Adipose tissue (tissue), 3 donors: ENCODE measurements at regions not wholly inside any gene's neighbourhood (a gene's known extent, or its start where the extent isn't known, plus 50 kb on each side); places are given as distances from the start of the nearest gene placed in this dataset.

Experiments used
- H3K27ac ChIP-seq: one replicate; pipeline ENCODE4 v1.5.1; 2013; ENCODE audit warnings: low read depth, low read length
- WGBS, 3 donors: extraction: QIAGEN DNeasy Blood & Tissue Kit; methylation state at CpG; one replicate each; pipeline ENCODE4 v1.1.7; 2013; 5-methylcytosine and 5-hydroxymethylcytosine counted together
- donor health status: healthy with polysubstance abuse.
- donor health status: Bipolar disorder and iron deficiency.
- donor health status: healthy.

GRCh38 chr13:24064371-24064770, 96.1 kb upstream of the SPATA13 start:
- WGBS, 3 donors, result 89 to 95% (median 90%) methylated on average over 3 of the region's 3 CpGs
- no peak overlapping the region for H3K27ac ChIP-seq

DNA sequence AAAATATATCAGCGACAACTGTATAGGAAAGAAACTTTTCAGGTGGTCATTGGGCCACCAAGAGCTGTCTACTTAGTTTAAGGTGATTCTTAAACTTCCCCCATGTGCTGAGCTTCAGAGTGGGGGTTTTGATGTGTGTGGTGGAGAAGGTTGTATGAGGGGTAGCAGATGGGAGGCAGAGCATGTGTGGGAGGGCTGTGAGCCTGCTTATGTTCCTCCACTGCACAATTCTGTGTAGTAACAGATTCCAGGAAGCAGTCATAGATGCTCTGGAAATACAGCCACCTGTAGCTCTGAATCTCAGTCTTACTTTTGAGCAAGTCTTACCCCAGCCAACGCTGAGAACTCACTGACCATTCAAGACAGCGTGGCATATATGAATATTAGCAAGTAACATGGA, 95.3 kb upstream of the SPATA13 start:
- 64 to 67% (median 64%) methylated on average over 3 of the region's 3 CpGs for WGBS, 3 donors
- H3K27ac ChIP-seq, result no peak overlapping the region

DNA sequence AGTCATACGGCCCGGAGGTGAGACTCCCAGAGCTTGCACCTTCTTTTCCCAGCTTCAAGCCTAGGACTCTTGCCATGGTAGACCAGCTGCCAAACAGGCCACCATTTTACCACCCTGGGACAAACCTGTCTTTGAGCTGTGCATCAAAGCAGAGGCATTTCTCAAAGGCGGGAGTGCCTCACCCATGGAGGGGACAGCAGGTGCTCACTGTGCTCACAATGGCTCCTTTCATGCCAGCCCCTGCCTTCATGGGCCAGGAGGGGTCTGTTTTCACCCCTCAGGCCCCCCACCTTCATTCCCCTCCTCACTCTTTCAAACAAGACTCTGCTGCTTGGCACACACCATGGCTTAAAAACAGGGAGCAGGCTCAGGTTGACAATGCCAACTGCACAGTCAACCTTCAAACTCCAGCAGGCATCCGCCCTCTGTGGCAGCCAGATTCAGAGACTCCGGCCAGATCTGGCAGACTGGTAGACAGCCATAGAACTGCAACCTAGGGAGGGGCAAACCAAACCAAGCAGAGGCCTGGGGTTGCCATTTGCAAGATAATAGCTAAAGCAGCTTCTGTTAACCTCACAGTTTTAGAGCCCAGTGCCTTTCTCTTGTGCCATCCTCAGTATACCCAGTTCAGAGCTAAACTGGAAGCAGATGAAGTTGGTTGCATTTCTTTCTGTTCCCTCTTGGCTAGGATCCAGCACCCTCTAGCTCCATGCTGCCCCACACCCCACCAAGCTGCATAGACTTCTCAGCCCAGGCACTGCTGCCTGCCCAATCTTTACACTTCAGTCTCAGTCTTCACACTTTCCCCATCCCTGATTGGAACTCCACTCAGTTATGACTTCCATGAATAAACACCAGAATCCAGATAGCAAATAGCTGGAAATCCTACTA, 93.9 kb upstream of the SPATA13 start:
- WGBS, 3 donors, result 82 to 96% (median 95%) methylated on average over 5 of the region's 5 CpGs
- H3K27ac ChIP-seq, result no peak overlapping the region

- no peak overlapping the region for H3K27ac ChIP-seq
- WGBS, 3 donors, result 93 to 95% (median 95%) methylated on average over 2 of the region's 2 CpGs
Measured at GRCh38 chr13:24068472-24068871, 92.0 kb upstream of the SPATA13 start.

GRCh38 chr13:24071016-24071415, 89.5 kb upstream of the SPATA13 start:
- H3K27ac ChIP-seq, result no peak overlapping the region
- WGBS, 3 donors, result 96 to 97% (median 97%) methylated on average over 1 of the region's 1 CpG

DNA sequence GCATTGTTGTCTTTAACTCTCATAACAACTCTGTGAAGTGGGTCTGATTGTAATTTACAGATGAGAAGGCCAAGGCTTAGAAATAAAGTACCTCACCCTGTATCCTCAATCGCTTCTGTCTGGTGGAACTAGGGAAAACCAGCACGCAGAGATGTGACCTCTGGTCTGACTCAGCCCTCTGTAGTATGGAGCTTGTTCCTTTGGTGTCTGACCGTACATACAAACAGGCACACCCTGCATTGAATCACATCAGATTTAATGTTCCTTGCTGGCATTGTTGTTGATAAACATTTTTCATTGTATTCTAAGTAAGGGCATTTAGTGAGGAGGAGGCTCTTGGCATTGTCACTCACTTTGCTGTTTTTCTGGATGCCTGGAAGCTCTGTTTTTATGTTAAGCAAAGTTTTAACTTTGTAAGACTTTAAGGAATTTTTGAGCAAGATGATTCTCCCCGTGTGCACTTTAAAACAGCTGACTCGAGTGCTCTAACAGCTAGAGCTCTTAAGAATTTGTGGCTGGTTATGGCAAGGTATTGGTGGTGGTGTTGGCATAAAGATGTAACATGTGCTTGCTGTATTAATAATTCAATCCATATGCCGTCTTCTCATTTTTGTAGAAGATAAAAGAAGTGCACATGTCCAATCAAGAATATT, 89.0 kb upstream of the SPATA13 start:
- no peak overlapping the region for H3K27ac ChIP-seq
- WGBS, 3 donors, result 54 to 79% (median 56%) methylated on average over 6 of the region's 6 CpGs

- 95 to 100% (median 97%) methylated on average over 2 of the region's 2 CpGs for WGBS, 3 donors
- H3K27ac ChIP-seq, result no peak overlapping the region
Measured at GRCh38 chr13:24073657-24074056, 86.9 kb upstream of the SPATA13 start.

- WGBS, 3 donors, result 15 to 55% (median 39%) methylated on average over 2 of the region's 2 CpGs
- H3K27ac ChIP-seq, result no peak overlapping the region
Measured at GRCh38 chr13:24074678-24075077, 85.8 kb upstream of the SPATA13 start.

- H3K27ac ChIP-seq, result no peak overlapping the region
- WGBS, 3 donors, result 22 to 69% (median 60%) methylated on average over 7 of the region's 7 CpGs
Measured at GRCh38 chr13:24075137-24075975, 85.2 kb upstream of the SPATA13 start.

DNA sequence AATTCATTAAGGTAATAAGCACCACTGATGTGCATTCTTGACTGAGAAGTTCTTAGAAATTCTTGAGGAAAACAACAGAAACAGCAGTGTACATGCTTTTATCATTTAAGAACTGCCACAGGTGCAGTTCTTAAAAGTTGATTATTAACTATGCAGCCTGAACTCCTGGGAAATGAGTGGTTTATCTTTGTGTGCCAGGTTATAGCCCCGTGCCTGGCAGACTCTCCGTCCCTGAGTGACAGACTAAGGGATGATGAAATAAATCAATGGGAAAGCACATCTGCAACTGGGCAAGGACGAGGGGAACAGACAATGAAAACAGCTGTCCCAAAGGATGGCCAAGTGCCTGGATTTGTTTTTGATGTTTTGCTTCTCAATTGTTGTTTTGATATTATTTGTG, 84.4 kb upstream of the SPATA13 start:
- WGBS, 3 donors, result 23 to 52% (median 51%) methylated on average over 3 of the region's 3 CpGs
- no peak overlapping the region for H3K27ac ChIP-seq

DNA sequence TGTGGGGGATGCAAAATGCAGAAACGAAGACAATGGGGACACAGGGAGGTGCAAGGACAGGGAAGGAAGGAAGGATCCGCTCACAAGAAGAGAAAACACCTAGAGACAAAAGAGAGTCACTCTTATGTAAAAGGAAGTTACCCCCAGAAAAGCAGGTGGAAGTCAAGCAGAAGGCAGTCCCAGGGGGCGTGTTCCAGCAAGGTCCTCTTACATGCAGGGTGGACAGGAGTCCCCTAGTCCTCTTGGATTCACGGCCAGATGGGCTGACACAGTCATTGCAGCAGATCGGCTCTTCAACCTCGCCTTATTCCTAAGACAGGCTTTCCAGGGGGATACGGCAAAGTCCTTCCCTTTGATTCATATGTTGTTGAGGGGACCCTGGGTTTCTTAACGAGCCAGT, 83.9 kb upstream of the SPATA13 start:
- 66 to 80% (median 75%) methylated on average over 8 of the region's 8 CpGs for WGBS, 3 donors
- no peak overlapping the region for H3K27ac ChIP-seq

DNA sequence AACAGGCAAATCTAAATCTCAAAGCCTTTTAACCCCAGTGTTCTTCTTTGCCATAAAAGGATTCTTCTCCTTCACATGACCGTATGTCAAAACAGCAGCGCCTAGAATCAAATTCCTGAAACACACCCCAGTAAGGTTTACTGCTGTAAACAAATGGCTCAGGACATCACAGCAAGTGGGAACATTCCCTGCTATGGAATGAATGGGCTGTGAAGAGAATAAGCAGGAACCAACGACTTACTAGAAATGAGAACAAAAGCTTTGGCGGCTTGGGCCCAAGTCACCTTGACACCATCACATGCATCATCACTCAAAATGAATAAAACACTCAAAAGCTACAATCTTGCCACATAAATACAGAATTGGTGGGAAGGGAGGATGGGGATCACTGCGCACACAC, 80.4 kb upstream of the SPATA13 start:
- 90 to 92% (median 90%) methylated on average over 5 of the region's 5 CpGs for WGBS, 3 donors
- no peak overlapping the region for H3K27ac ChIP-seq

GRCh38 chr13:24081387-24081786, 79.1 kb upstream of the SPATA13 start:
- 58 to 90% (median 90%) methylated on average over 2 of the region's 2 CpGs for WGBS, 3 donors
- no peak overlapping the region for H3K27ac ChIP-seq

- no peak overlapping the region for H3K27ac ChIP-seq
- WGBS, 3 donors, result 74 to 93% (median 79%) methylated on average over 5 of the region's 5 CpGs
Measured at GRCh38 chr13:24083141-24083540, 77.4 kb upstream of the SPATA13 start.

DNA sequence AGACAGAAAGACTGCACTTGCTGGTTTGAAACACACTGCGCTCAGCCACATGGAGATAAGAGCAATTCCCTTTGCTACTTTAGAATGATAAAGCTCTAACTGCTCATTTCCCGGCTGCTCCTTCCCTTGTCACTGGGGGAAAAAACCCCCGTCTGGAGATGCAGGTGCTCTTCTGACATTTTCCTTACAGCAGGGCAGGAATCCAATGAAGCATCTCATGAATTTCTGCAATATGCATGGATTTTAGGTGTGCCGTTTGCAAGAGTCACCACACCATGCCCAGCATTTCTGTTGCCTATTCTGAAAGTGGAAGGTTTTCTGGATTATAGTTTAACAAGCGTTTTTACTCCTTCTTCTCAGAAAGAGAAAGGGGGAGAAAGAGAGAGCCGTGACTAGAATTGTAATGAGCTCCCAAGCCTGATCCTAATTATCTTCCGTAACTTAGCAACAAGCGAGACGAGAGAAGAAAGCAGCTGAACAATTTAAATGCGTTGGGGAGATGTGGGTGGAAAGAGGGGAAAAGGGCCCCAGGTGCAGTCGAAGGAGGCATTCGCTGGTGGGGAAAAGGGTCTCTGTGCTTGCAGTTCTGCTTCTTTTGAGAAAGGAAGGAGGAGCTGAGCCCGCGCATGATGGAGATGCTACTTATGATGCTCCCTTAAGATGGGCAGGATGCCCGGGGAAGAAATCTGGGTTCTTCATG, 76.6 kb upstream of the SPATA13 start:
- 83 to 89% (median 83%) methylated on average over 15 of the region's 15 CpGs for WGBS, 3 donors
- no peak overlapping the region for H3K27ac ChIP-seq

GRCh38 chr13:24085662-24086061, 74.9 kb upstream of the SPATA13 start:
- H3K27ac ChIP-seq, result no peak overlapping the region
- 63 to 86% (median 76%) methylated on average over 4 of the region's 4 CpGs for WGBS, 3 donors

DNA sequence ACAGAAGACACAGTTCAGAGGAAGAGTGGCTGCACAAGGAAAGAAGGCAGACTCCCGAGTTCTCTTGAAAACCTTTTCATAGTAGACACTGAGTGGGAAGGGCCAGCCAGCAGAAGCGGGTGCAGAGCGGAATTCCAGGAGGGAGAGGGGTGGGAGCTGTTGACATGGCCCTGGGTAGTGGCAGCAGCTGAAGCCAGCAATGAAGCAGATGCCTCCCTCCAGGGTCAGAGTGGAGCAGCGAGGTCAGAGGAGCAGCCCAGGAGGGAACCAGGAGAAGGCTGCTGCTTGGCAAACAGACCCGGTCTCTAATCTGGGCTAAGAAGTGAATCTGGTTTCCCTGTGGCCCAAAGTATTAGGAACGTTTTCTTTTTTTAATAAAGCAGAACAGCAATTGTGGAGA, 73.9 kb upstream of the SPATA13 start:
- H3K27ac ChIP-seq, result no peak overlapping the region
- 73 to 86% (median 83%) methylated on average over 6 of the region's 6 CpGs for WGBS, 3 donors

GRCh38 chr13:24087605-24088225, 72.8 kb upstream of the SPATA13 start:
- no peak overlapping the region for H3K27ac ChIP-seq
- WGBS, 3 donors, result 52 to 62% (median 60%) methylated on average over 7 of the region's 7 CpGs
